ENCODE measurements at regions not wholly inside any gene's neighbourhood (a gene's known extent, or its start where the extent isn't known, plus 50 kb on each side); places are given as distances from the start of the nearest gene placed in this dataset.

DNA sequence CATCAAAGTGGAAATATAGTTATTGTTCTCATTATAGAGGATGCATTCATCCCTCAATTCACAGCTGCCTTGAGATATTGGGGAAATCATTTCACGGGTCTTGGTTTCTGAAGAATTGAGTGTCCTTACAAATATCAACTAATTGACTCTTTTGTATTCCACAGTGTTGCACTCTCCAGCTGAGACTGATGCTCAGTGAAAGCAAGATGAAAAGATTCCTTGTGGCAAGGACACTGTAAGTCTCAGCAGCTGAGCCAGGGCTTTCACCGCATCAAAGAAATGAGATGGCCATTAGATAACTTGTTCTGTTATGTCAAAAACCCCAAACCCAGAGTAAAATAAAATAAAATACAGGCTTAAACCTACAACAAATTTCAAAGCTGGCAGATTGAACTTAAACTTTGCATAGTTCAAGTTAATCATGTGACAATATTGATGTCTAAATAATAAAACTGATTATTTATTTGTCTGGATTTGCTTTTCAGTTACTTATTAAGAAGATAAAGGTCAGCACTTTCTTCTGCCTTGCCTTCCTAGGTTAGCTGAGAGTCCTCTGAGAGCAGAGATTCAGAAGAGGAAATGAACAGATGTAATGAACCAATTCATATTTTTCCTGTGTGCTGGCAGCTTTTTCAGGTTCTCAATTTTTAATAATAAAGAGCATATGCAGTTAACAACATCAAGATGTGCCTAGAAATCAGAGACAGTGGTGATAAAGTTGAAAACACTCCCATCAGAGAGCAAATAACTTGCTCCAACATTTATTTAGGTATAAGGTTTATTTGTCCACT lies 82.4 kb upstream of the SMLR1 start:
- POLR2A ChIA-PET: no interaction called here
- CTCF ChIA-PET: interaction anchor here (1.7 kb wide), 1 partner anchor 47 kb away, joined by 4 read pairs; no protein-coding TSS in a partner anchor
- H3K27me3 Mint-ChIP-seq: no peaks in the 10 kb centered on the region
- ATAC-seq (no peak), DNase-seq (no peak)
- TF ChIP-seq CTCF (IDR thresholded peaks at IDR 0.05): no peak
- no peak overlapping the region for H3K27ac Mint-ChIP-seq
- H3K4me1 Mint-ChIP-seq (ENCODE audit: low read depth): no peaks in the 10 kb centered on the region
- H3K9me3 Mint-ChIP-seq: peaks cover 4% of the 10 kb centered on the region
- no peak overlapping the region for H3K4me3 Mint-ChIP-seq
- intact Hi-C loops (cut with micrococcal nuclease): no loop called here
- H3K36me3 Mint-ChIP-seq (ENCODE audit: low read depth): no peaks in the 10 kb centered on the region

- ChIA-PET POLR2A (no interaction called here), CTCF (no interaction called here)
- no peak for TF ChIP-seq CTCF (IDR thresholded peaks at IDR 0.05)
- ATAC-seq (no peak), DNase-seq (no peak)
- Mint-ChIP-seq H3K9me3 (peaks cover 6% of the 10 kb centered on the region), H3K27me3 (peaks cover 2% of the 10 kb centered on the region), H3K27ac (no peak overlapping the region), H3K4me1 (ENCODE audit: low read depth) (no peaks in the 10 kb centered on the region), H3K4me3 (no peak overlapping the region), H3K36me3 (ENCODE audit: low read depth) (no peaks in the 10 kb centered on the region)
- intact Hi-C loops (cut with micrococcal nuclease): no loop called here
Measured at GRCh38 chr6:130748041-130748440, 79.2 kb upstream of the SMLR1 start.

DNA sequence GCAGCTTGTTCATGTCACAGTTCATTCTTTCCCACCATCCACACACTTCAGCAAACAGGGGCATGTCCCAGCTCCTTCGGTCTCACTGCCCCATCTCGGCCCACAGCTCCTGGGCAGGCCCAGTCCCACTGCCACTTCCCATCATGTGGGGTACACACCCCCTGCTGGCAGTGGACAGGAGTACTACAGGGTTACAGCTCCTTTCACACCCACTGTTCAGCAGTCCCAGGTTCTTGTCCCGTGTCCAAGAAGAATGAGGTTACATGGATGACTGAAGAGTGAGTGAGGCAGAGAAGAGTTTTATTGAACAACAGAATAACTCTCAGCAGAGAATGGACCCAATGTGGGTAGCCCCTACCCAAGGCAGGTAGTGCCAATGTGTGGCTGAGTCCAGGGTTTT lies 77.8 kb upstream of the SMLR1 start:
- Mint-ChIP-seq H3K27ac (no peak overlapping the region), H3K4me3 (no peak overlapping the region), H3K9me3 (peaks cover 6% of the 10 kb centered on the region), H3K36me3 (ENCODE audit: low read depth) (no peaks in the 10 kb centered on the region), H3K27me3 (peaks cover 2% of the 10 kb centered on the region), H3K4me1 (ENCODE audit: low read depth) (no peaks in the 10 kb centered on the region)
- DNase-seq (no peak), ATAC-seq (no peak)
- CTCF ChIA-PET: interaction anchor here (1.0 kb wide), 1 partner anchor 428 kb away, joined by 3 read pairs; no protein-coding TSS in a partner anchor
- TF ChIP-seq CTCF (IDR thresholded peaks at IDR 0.05): no peak
- intact Hi-C loops (cut with micrococcal nuclease): no loop called here
- POLR2A ChIA-PET: no interaction called here

GRCh38 chr6:130752267-130752666 lies 74.9 kb upstream of the SMLR1 start:
- H3K27ac Mint-ChIP-seq: no peak overlapping the region
- peaks cover 6% of the 10 kb centered on the region for H3K9me3 Mint-ChIP-seq
- CTCF ChIA-PET: interaction anchor here (0.8 kb wide), 1 partner anchor 394 kb away, joined by 3 read pairs; no protein-coding TSS in a partner anchor
- intact Hi-C loops (cut with micrococcal nuclease): no loop called here
- TF ChIP-seq CTCF (IDR thresholded peaks at IDR 0.05): no peak
- ATAC-seq (no peak), DNase-seq (no peak)
- H3K4me3 Mint-ChIP-seq: no peak overlapping the region
- H3K36me3 Mint-ChIP-seq (ENCODE audit: low read depth): no peaks in the 10 kb centered on the region
- H3K27me3 Mint-ChIP-seq: peaks cover 2% of the 10 kb centered on the region
- POLR2A ChIA-PET: interaction anchor here (0.7 kb wide), 1 partner anchor 28 kb away, joined by 4 read pairs; no protein-coding TSS in a partner anchor
- H3K4me1 Mint-ChIP-seq (ENCODE audit: low read depth): no peaks in the 10 kb centered on the region

- H3K9me3 Mint-ChIP-seq: peaks cover 2% of the 10 kb centered on the region
- H3K27me3 Mint-ChIP-seq: peaks cover 2% of the 10 kb centered on the region
- no peak for DNase-seq
- CTCF ChIA-PET: interaction anchor here (0.8 to 1.2 kb wide), 3 partner anchors 12 to 362 kb away, joined by 3 read pairs; no protein-coding TSS in a partner anchor
- TF ChIP-seq CTCF (IDR thresholded peaks at IDR 0.05): no peak
- H3K36me3 Mint-ChIP-seq (ENCODE audit: low read depth): no peaks in the 10 kb centered on the region
- ATAC-seq: no peak
- H3K4me3 Mint-ChIP-seq: no peak overlapping the region
- intact Hi-C loops (cut with micrococcal nuclease): no loop called here
- H3K4me1 Mint-ChIP-seq (ENCODE audit: low read depth): peaks cover 5% of the 10 kb centered on the region
- POLR2A ChIA-PET: no interaction called here
- no peak overlapping the region for H3K27ac Mint-ChIP-seq
Measured at GRCh38 chr6:130754786-130755367, 72.3 kb upstream of the SMLR1 start.

Measured in activated CD8-positive, alpha-beta T cell treated with anti-CD3 and anti-CD28 coated beads for 36 hours (primary cell).